ENCODE measurements at regions not wholly inside any gene's neighbourhood (a gene's known extent, or its start where the extent isn't known, plus 50 kb on each side); places are given as distances from the start of the nearest gene placed in this dataset.

DNA sequence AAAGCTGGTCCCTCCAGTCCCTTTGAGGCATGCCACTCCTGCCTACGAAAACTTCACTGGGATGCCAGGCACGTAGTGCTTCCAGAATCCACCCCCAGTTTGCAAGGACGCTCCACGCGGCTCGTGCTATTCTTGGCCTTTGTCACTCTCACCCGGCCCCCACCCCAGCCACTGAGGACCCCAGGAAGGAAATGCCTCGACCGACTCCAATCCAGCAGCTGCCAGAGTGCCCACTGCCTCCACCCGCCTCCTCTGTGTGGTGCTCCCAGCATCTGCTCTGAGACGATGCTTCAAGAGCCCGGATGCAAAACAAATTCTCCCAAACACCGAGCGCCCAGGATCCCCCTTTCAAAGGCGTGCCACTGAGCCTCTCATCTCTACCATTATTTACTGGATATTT, 123.9 kb downstream of the RFLNA start:
- TF ChIP-seq, protein P1, sequence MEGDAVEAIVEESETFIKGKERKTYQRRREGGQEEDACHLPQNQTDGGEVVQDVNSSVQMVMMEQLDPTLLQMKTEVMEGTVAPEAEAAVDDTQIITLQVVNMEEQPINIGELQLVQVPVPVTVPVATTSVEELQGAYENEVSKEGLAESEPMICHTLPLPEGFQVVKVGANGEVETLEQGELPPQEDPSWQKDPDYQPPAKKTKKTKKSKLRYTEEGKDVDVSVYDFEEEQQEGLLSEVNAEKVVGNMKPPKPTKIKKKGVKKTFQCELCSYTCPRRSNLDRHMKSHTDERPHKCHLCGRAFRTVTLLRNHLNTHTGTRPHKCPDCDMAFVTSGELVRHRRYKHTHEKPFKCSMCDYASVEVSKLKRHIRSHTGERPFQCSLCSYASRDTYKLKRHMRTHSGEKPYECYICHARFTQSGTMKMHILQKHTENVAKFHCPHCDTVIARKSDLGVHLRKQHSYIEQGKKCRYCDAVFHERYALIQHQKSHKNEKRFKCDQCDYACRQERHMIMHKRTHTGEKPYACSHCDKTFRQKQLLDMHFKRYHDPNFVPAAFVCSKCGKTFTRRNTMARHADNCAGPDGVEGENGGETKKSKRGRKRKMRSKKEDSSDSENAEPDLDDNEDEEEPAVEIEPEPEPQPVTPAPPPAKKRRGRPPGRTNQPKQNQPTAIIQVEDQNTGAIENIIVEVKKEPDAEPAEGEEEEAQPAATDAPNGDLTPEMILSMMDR (IDR thresholded peaks at IDR 0.05; ENCODE audit: low read length), result no peak
- TF ChIP-seq EZH2 (optimal IDR thresholded peaks at IDR 0.05; ENCODE audit: low read depth, low read length), result no peak
